A549 (cell line): ENCODE measurements at regions not wholly inside any gene's neighbourhood (a gene's known extent, or its start where the extent isn't known, plus 50 kb on each side); places are given as distances from the start of the nearest gene placed in this dataset.

ENCODE experiments used
- CEBPB ChIP-seq, 2 experiments: fragments of >200 bp in 1 of 2; sonication (Bioruptor Twin) in 1 of 2; formaldehyde crosslinking in 1 of 2; IDR thresholded peaks; 2 replicates each; pipeline ENCODE4 v1.6.1; 2012 to 2016
- CHD4 ChIP-seq: fragments of 200-600 bp; sonication (generic); IDR thresholded peaks from 2 replicates; pipeline ENCODE4 v1.6.1; 2016; ENCODE audit warnings: antibody characterized with exemption, mild to moderate bottlenecking, borderline replicate concordance
- EP300 ChIP-seq, 2 experiments: fragments of >200 bp; sonication (Bioruptor Twin); formaldehyde crosslinking; IDR thresholded peaks; 2 replicates in 1 of 2; 3 replicates in 1 of 2; pipeline ENCODE4 v1.6.1; 2016 to 2017
- JUNB ChIP-seq: fragments of >200 bp; sonication (Bioruptor Twin); formaldehyde crosslinking; IDR thresholded peaks from 2 replicates; pipeline ENCODE4 v1.6.1; 2016
- MYC ChIP-seq: IDR thresholded peaks from 2 replicates; pipeline ENCODE4 v1.6.1; 2012; ENCODE audit warnings: mild to moderate bottlenecking, inconsistent platforms, low read length, improper control_type of control experiment, borderline replicate concordance
- NR3C1 ChIP-seq: fragments of >200 bp; sonication (Bioruptor Twin); formaldehyde crosslinking; IDR thresholded peaks from 3 replicates; pipeline ENCODE4 v1.6.1; 2017
- RCOR1 ChIP-seq: fragments of 150-350 bp; IDR thresholded peaks from 2 replicates; pipeline ENCODE4 v1.6.1; 2014; ENCODE audit warnings: antibody characterized with exemption, low read length, low read depth
- SMC3 ChIP-seq: fragments of >200 bp; sonication (Bioruptor Twin); formaldehyde crosslinking; IDR thresholded peaks from 3 replicates; pipeline ENCODE4 v1.6.1; 2018; ENCODE audit warnings: inconsistent platforms
- TF ChIP-seq, protein P1 (sequence below): fragments of >200 bp; sonication (Bioruptor Twin); formaldehyde crosslinking; IDR thresholded peaks from 3 replicates; pipeline ENCODE4 v1.5.1; 2016
- TF ChIP-seq, protein P2 (sequence below): fragments of 250-450 bp; sonication (Bioruptor Pico); IDR thresholded peaks from 2 replicates; pipeline ENCODE4 v1.5.0; 2021; ENCODE audit warnings: mild to moderate bottlenecking, moderate library complexity, borderline replicate concordance
- TF ChIP-seq, protein P3 (sequence below): fragments of 150-350 bp; IDR thresholded peaks from 2 replicates; pipeline ENCODE4 v1.6.1; 2014; ENCODE audit warnings: low read depth, mild to moderate bottlenecking, low read length

DNA sequence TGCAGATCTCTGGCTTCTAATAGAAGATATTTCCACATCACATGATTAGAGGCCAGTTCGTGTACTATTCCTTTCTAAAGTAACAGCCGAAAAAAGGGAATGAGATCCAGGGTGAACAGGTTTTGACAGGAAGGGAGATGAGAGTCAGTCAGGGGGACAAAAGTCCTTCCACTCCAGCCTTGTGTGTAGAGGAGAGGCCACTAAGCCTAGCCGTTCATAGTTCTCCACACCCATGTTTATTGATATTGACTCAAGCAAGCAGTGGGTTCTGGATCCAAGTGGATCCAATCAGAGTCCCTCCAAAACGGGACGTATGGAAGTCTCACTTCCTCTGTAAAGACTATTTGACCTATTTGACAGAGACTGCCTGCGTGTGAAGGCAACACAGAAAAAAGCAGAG lies 80.4 kb upstream of the LRIG1 start:
- TF ChIP-seq, protein P1, sequence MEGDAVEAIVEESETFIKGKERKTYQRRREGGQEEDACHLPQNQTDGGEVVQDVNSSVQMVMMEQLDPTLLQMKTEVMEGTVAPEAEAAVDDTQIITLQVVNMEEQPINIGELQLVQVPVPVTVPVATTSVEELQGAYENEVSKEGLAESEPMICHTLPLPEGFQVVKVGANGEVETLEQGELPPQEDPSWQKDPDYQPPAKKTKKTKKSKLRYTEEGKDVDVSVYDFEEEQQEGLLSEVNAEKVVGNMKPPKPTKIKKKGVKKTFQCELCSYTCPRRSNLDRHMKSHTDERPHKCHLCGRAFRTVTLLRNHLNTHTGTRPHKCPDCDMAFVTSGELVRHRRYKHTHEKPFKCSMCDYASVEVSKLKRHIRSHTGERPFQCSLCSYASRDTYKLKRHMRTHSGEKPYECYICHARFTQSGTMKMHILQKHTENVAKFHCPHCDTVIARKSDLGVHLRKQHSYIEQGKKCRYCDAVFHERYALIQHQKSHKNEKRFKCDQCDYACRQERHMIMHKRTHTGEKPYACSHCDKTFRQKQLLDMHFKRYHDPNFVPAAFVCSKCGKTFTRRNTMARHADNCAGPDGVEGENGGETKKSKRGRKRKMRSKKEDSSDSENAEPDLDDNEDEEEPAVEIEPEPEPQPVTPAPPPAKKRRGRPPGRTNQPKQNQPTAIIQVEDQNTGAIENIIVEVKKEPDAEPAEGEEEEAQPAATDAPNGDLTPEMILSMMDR: no peak
- TF ChIP-seq CEBPB (IDR thresholded peaks at IDR 0.05) (no peak), NR3C1 (no peak), SMC3 (no peak), CHD4 (no peak), RCOR1 (no peak), MYC (no peak), EP300 (IDR thresholded peaks at IDR 0.05) (no peak), JUNB (no peak)
- TF ChIP-seq, protein P2, sequence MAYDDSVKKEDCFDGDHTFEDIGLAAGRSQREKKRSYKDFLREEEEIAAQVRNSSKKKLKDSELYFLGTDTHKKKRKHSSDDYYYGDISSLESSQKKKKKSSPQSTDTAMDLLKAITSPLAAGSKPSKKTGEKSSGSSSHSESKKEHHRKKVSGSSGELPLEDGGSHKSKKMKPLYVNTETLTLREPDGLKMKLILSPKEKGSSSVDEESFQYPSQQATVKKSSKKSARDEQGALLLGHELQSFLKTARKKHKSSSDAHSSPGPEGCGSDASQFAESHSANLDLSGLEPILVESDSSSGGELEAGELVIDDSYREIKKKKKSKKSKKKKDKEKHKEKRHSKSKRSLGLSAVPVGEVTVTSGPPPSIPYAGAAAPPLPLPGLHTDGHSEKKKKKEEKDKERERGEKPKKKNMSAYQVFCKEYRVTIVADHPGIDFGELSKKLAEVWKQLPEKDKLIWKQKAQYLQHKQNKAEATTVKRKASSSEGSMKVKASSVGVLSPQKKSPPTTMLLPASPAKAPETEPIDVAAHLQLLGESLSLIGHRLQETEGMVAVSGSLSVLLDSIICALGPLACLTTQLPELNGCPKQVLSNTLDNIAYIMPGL (CRISPR knock-in tag): no peak
- TF ChIP-seq, protein P3, sequence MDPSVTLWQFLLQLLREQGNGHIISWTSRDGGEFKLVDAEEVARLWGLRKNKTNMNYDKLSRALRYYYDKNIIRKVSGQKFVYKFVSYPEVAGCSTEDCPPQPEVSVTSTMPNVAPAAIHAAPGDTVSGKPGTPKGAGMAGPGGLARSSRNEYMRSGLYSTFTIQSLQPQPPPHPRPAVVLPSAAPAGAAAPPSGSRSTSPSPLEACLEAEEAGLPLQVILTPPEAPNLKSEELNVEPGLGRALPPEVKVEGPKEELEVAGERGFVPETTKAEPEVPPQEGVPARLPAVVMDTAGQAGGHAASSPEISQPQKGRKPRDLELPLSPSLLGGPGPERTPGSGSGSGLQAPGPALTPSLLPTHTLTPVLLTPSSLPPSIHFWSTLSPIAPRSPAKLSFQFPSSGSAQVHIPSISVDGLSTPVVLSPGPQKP: no peak
